ENCODE measurements at regions not wholly inside any gene's neighbourhood (a gene's known extent, or its start where the extent isn't known, plus 50 kb on each side); places are given as distances from the start of the nearest gene placed in this dataset.

DNA sequence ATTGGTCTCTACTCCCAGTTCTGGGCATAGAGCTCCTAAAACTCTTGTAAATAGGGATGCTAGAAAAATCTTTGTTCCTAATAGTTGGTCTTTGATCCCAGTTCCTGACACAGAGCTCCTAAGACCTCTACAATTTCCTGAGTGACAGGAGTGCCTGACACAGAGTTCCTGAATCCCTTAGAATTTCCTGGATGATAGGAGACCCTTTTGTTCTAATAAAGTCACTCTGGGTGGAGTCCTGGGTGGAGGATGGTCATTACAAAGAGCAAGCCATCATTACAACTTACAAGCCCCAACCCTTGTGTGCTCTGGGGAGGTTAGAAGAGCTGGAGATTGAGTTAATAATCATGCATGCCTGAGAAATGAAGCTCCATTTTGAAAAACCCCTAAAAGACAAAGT lies 58.4 kb downstream of the ZZZ3 start:
- no peak overlapping the region for H3K4me3 ChIP-seq
- FAIRE-seq (no peak), ATAC-seq (no peak), DNase-seq (no peak)
- no peaks in the 10 kb centered on the region for H3K9me3 ChIP-seq
- intact Hi-C loops (cut with DNase I): no loop called here
- H3K27ac ChIP-seq: no peak overlapping the region
- no peak for TF ChIP-seq CTCF (IDR thresholded peaks at IDR 0.05)
- H3K4me1 ChIP-seq: no peaks in the 10 kb centered on the region
- no peaks in the 10 kb centered on the region for H3K27me3 ChIP-seq
- peaks cover 0 to 6% (median 5%) of the 10 kb centered on the region in 3 donors for H3K36me3 ChIP-seq

GRCh38 chr1:77623066-77623465 lies 59.4 kb downstream of the ZZZ3 start:
- WGBS, 2 donors: 84 to 86% methylated on average over 2 of the region's 2 CpGs
- ATAC-seq (no peak), DNase-seq (no peak), FAIRE-seq (no peak)
- no peak for TF ChIP-seq CTCF (IDR thresholded peaks at IDR 0.05)
- H3K27me3 ChIP-seq: no peaks in the 10 kb centered on the region
- no peaks in the 10 kb centered on the region for H3K9me3 ChIP-seq
- no peaks in the 10 kb centered on the region for H3K4me1 ChIP-seq
- H3K27ac ChIP-seq: no peak overlapping the region
- intact Hi-C loops (cut with DNase I): no loop called here
- H3K4me3 ChIP-seq: no peak overlapping the region
- peaks cover 0 to 6% (median 5%) of the 10 kb centered on the region in 3 donors for H3K36me3 ChIP-seq

DNA sequence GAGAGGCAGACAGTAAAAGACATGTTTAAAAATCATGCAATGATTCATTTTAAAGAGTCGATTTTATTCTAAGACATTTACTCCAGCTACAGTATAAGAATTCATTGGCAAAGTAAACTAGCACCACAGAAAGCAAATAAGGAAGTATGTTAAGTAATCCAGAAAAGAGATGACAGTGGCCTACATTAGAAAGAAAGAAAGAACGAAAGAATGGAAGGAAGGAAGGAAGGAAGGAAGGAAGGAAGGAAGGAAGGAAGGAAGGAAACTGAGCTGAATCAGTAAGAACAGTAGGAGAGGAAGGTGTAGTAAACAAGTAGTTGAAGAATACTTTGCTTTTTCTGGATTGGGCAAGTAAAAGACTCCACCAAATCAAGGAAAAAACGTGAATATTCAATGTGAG lies 62.2 kb downstream of the ZZZ3 start:
- FAIRE-seq: no peak
- intact Hi-C loops (cut with DNase I): no loop called here
- H3K36me3 ChIP-seq: peaks cover 0 to 6% (median 5%) of the 10 kb centered on the region in 3 donors
- H3K4me3 ChIP-seq: no peak overlapping the region
- H3K4me1 ChIP-seq: no peaks in the 10 kb centered on the region
- H3K27ac ChIP-seq: no peak overlapping the region
- no peak for ATAC-seq
- H3K27me3 ChIP-seq: no peaks in the 10 kb centered on the region
- no peak for DNase-seq
- no peaks in the 10 kb centered on the region for H3K9me3 ChIP-seq
- TF ChIP-seq CTCF (IDR thresholded peaks at IDR 0.05): no peak
- WGBS, 2 donors: 79 to 82% methylated on average over 3 of the region's 3 CpGs

GRCh38 chr1:77614037-77614436 lies 68.4 kb downstream of the ZZZ3 start:
- no peak for TF ChIP-seq CTCF (IDR thresholded peaks at IDR 0.05)
- H3K36me3 ChIP-seq: no peaks in the 10 kb centered on the region
- ATAC-seq: no peak
- H3K27ac ChIP-seq: no peak overlapping the region
- no peak for DNase-seq
- 95 to 96% methylated on average over 4 of the region's 4 CpGs for WGBS, 2 donors
- H3K4me1 ChIP-seq: no peaks in the 10 kb centered on the region
- no peak overlapping the region for H3K4me3 ChIP-seq
- H3K27me3 ChIP-seq: no peaks in the 10 kb centered on the region
- H3K9me3 ChIP-seq: no peaks in the 10 kb centered on the region
- intact Hi-C loops (cut with DNase I): no loop called here
- FAIRE-seq: no peak

Data from pancreas (tissue), 10 donors.